ENCODE measurements at regions not wholly inside any gene's neighbourhood (a gene's known extent, or its start where the extent isn't known, plus 50 kb on each side); places are given as distances from the start of the nearest gene placed in this dataset.

DNA sequence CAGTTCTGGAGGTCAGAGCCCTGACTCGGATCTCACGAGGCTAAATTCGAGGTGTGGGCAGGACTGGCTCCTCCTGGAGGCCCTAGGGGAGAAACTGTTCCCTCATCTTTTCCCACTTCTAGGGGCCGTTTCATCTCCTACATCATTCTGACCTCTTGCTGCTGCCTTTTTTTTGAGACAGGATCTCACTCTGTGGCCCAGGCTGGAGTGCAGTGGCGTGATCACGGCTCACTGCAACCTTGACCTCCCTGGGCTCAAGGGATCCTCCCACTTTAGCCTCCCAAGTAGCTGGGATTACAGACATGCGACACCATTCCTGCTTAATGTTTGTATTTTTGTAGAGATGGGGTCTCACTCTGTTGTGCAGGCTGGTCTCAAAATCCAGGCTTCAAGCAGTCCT lies 244.1 kb upstream of the GSE1 start:
- H3K27me3 ChIP-seq (ENCODE audit: insufficient read depth, low read length, poor library complexity, severe bottlenecking): no peaks in the 10 kb centered on the region
- H3K4me1 ChIP-seq (ENCODE audit: insufficient read depth, low read length, poor library complexity, severe bottlenecking): peaks cover 22% of the 10 kb centered on the region
- TF ChIP-seq, protein P1, sequence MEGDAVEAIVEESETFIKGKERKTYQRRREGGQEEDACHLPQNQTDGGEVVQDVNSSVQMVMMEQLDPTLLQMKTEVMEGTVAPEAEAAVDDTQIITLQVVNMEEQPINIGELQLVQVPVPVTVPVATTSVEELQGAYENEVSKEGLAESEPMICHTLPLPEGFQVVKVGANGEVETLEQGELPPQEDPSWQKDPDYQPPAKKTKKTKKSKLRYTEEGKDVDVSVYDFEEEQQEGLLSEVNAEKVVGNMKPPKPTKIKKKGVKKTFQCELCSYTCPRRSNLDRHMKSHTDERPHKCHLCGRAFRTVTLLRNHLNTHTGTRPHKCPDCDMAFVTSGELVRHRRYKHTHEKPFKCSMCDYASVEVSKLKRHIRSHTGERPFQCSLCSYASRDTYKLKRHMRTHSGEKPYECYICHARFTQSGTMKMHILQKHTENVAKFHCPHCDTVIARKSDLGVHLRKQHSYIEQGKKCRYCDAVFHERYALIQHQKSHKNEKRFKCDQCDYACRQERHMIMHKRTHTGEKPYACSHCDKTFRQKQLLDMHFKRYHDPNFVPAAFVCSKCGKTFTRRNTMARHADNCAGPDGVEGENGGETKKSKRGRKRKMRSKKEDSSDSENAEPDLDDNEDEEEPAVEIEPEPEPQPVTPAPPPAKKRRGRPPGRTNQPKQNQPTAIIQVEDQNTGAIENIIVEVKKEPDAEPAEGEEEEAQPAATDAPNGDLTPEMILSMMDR (conservative IDR thresholded peaks at IDR 0.05; ENCODE audit: low read length): no peak
- TF ChIP-seq EZH2phosphoT487 (IDR thresholded peaks at IDR 0.05; ENCODE audit: borderline replicate concordance): no peak
- H3K4me2 ChIP-seq (ENCODE audit: low read depth, low read length, poor library complexity, severe bottlenecking): no peak overlapping the region
- H3K9ac ChIP-seq (ENCODE audit: low read depth, low read length, poor library complexity, severe bottlenecking): no peak overlapping the region
- H3K9me3 ChIP-seq (ENCODE audit: insufficient read depth, low read depth, low read length): no peaks in the 10 kb centered on the region
- no peak overlapping the region for H2AFZ ChIP-seq (ENCODE audit: low read length)
- no peaks in the 10 kb centered on the region for H3F3A ChIP-seq (ENCODE audit: low read depth)
- H3K9me2 ChIP-seq (replicated peaks; ENCODE audit: low read depth, low read length): no peaks in the 10 kb centered on the region
- H3K36me3 ChIP-seq (ENCODE audit: insufficient read depth, low read length): no peaks in the 10 kb centered on the region
- no peaks in the 10 kb centered on the region for H3K79me2 ChIP-seq (ENCODE audit: insufficient read depth, low read length)
- H3K4me3 ChIP-seq (ENCODE audit: low read length, poor library complexity, severe bottlenecking): no peak overlapping the region
- H4K20me1 ChIP-seq (ENCODE audit: insufficient read depth, low read length, poor library complexity, severe bottlenecking): no peaks in the 10 kb centered on the region

DNA sequence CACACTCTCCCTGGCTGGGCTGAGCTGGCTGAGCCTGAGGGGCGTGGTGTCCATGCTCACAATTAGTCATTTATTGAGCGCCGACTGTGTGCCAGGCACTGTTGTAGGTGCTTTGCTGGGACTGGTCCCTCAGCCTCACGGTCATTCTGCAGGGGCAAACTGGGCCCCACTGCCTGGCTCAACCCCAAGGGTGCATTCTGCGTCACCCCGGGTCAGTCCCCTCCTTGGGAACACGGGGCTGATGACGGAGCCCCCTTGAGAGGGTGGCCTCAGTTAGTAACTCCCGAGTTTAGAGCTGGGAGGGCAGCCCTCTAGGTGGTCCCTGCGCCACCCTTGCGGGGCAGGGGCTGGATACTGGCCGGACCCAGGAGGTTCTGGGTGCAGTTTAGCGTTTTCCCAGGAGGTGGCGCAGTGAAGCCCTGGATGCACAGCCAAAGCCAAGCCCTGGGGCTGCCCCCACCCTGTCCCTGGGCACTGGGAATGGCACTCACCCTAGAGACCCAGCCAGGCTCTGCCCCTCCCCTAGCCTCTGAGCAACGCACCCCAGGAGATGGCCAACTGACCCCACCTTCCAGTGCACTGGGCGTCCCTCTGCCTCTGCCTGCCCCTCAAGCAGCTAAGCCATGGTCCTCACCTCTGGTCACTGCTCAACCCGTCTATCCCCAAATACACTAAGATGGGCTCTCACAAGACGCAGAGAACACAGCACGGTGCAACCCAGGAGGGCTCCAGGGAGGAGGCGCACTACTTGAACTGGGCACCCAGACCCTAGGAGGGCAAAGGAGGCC lies 243.2 kb upstream of the GSE1 start:
- TF ChIP-seq, protein P1 (conservative IDR thresholded peaks at IDR 0.05; ENCODE audit: low read length): peak; percentile 87
- no peak for TF ChIP-seq EZH2phosphoT487 (IDR thresholded peaks at IDR 0.05; ENCODE audit: borderline replicate concordance)
- Histone ChIP-seq H3K4me1 (ENCODE audit: insufficient read depth, low read length, poor library complexity, severe bottlenecking) (peaks cover 23% of the 10 kb centered on the region), H3K4me3 (ENCODE audit: low read length, poor library complexity, severe bottlenecking) (no peak overlapping the region), H3K4me2 (ENCODE audit: low read depth, low read length, poor library complexity, severe bottlenecking) (no peak overlapping the region), H3K79me2 (ENCODE audit: insufficient read depth, low read length) (no peaks in the 10 kb centered on the region), H3K27me3 (ENCODE audit: insufficient read depth, low read length, poor library complexity, severe bottlenecking) (no peaks in the 10 kb centered on the region), H3K36me3 (ENCODE audit: insufficient read depth, low read length) (no peaks in the 10 kb centered on the region), H3K9me2 (replicated peaks; ENCODE audit: low read depth, low read length) (no peaks in the 10 kb centered on the region), H3K9me3 (ENCODE audit: insufficient read depth, low read depth, low read length) (no peaks in the 10 kb centered on the region), H4K20me1 (ENCODE audit: insufficient read depth, low read length, poor library complexity, severe bottlenecking) (no peaks in the 10 kb centered on the region), H3K9ac (ENCODE audit: low read depth, low read length, poor library complexity, severe bottlenecking) (no peak overlapping the region), H3F3A (ENCODE audit: low read depth) (no peaks in the 10 kb centered on the region), H2AFZ (ENCODE audit: low read length) (no peak overlapping the region)

DNA sequence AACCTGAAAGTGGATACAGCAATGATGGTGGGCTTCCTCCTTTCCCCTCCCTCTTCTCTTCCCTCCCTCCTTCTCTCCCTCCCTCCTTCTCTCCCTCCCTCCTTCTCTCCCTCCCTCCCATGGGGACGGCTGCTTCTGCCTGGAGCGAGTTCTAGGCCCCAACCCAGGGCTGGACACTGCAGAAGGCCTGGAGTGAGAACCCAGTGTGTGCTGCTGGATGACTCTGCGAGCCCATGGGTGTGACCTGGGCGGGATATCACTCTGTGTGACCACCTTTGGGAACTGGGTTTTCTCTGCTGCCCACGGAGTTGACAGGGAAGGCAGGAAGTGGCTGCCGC lies 242.6 kb upstream of the GSE1 start:
- no peaks in the 10 kb centered on the region for H4K20me1 ChIP-seq (ENCODE audit: insufficient read depth, low read length, poor library complexity, severe bottlenecking)
- H3K4me3 ChIP-seq (ENCODE audit: low read length, poor library complexity, severe bottlenecking): no peak overlapping the region
- H3K4me1 ChIP-seq (ENCODE audit: insufficient read depth, low read length, poor library complexity, severe bottlenecking): peaks cover 23% of the 10 kb centered on the region

More for the DNA sequence above, 242.6 kb upstream of the GSE1 start:
- no peak for TF ChIP-seq EZH2phosphoT487 (IDR thresholded peaks at IDR 0.05; ENCODE audit: borderline replicate concordance)
- Histone ChIP-seq H3K4me2 (ENCODE audit: low read depth, low read length, poor library complexity, severe bottlenecking) (no peak overlapping the region), H3K9me2 (replicated peaks; ENCODE audit: low read depth, low read length) (no peaks in the 10 kb centered on the region), H3K27me3 (ENCODE audit: insufficient read depth, low read length, poor library complexity, severe bottlenecking) (no peaks in the 10 kb centered on the region), H2AFZ (ENCODE audit: low read length) (no peak overlapping the region), H3K9ac (ENCODE audit: low read depth, low read length, poor library complexity, severe bottlenecking) (no peak overlapping the region), H3F3A (ENCODE audit: low read depth) (no peaks in the 10 kb centered on the region), H3K36me3 (ENCODE audit: insufficient read depth, low read length) (no peaks in the 10 kb centered on the region), H3K9me3 (ENCODE audit: insufficient read depth, low read depth, low read length) (no peaks in the 10 kb centered on the region), H3K79me2 (ENCODE audit: insufficient read depth, low read length) (no peaks in the 10 kb centered on the region)

Measured in Loucy (cell line).